HCT116 (cell line): ENCODE measurements at regions not wholly inside any gene's neighbourhood (a gene's known extent, or its start where the extent isn't known, plus 50 kb on each side); places are given as distances from the start of the nearest gene placed in this dataset.

ENCODE experiments used
- ATAC-seq: fragments of 200-7000 bp; cut with Tn5 transposase; 2 replicates; pipeline ENCODE4 v1.9.1; 2020; ENCODE audit warnings: mild to moderate bottlenecking, moderate library complexity
- BruUV-seq: library from RNA; stranded (reverse); fragments of 400-500 nt; replicated peaks from 2 replicates; lab custom pipeline; 2021; lab: Mats Ljungman, UMichigan
- CTCF ChIA-PET: fragments of 300-600 bp; sonication (Branson Sonifier 250); formaldehyde crosslinking; loops from one replicate; lab custom pipeline; 2021; ENCODE audit warnings: antibody characterized with exemption; lab: Charles Lee
- POLR2A ChIA-PET: fragments of 300-600, 350-600 bp; sonication (Branson Sonifier 250); formaldehyde crosslinking; loops from one replicate; lab custom pipeline; 2021; ENCODE audit warnings: antibody characterized with exemption; lab: Charles Lee
- RAD21 ChIA-PET, 2 experiments: fragments of 300-600 bp; sonication (Branson Sonifier 250); formaldehyde crosslinking; loops; one replicate each; lab custom pipeline; 2023; ENCODE audit warnings: low total read pairs in 2 of 2; ENCODE audit not compliant: uncharacterized antibody in 2 of 2, unreplicated experiment in 2 of 2, low non-redundant PET in 1 of 2; lab: Charles Lee
- DNase-seq: peaks from one replicate; pipeline ENCODE4 v3.0.0-alpha.2; 2010; ENCODE audit warnings: low read depth, low spot score
- H2AFZ ChIP-seq: fragments of 200-600 bp; shearing (Covaris generic), sonication (generic); 2 replicates; pipeline ENCODE4 v1.6.1; 2017; ENCODE audit warnings: low read depth, mixed run types, mixed read lengths, antibody characterized with exemption, low read length; ENCODE audit not compliant: poor library complexity, severe bottlenecking
- H3K27ac ChIP-seq: 2 replicates; pipeline ENCODE4 v1.5.1; 2012; ENCODE audit warnings: low read depth, low read length
- H3K27me3 ChIP-seq: fragments of 200-600 bp; sonication (generic); 2 replicates; pipeline ENCODE4 v1.6.1; 2016; ENCODE audit warnings: mixed run types, low read length, mixed read lengths; ENCODE audit not compliant: insufficient read depth
- H3K36me3 ChIP-seq, 2 experiments: fragments of 200-500 bp in 1 of 2; fragments of 200-600 bp in 1 of 2; sonication (Bioruptor generic) in 1 of 2; sonication (generic) in 1 of 2; 2 replicates each; pipeline versions ENCODE4 v1.5.1 to v1.6.1; 2014 to 2016; ENCODE audit warnings: low read length in 2 of 2, inconsistent platforms in 1 of 2, mixed read lengths in 1 of 2, mixed run types in 1 of 2; ENCODE audit not compliant: insufficient read depth in 2 of 2, control insufficient read depth in 1 of 2
- H3K4me1 ChIP-seq, 2 experiments: fragments of 200-600 bp in 1 of 2; sonication (generic) in 1 of 2; 2 replicates each; pipeline versions ENCODE4 v1.5.1 to v1.6.1; 2012 to 2017; ENCODE audit warnings: low read length in 2 of 2, inconsistent platforms in 1 of 2, mild to moderate bottlenecking in 1 of 2, mixed read lengths in 1 of 2, mixed run types in 1 of 2, moderate library complexity in 1 of 2; ENCODE audit not compliant: insufficient read depth in 2 of 2, control insufficient read depth in 1 of 2
- H3K4me2 ChIP-seq: fragments of 200-600 bp; sonication (generic); 2 replicates; pipeline ENCODE4 v1.6.1; 2017; ENCODE audit warnings: mixed run types, low read length, mixed read lengths
- H3K4me3 ChIP-seq, 2 experiments: fragments of 200-600 bp in 1 of 2; sonication (generic) in 1 of 2; replicated peaks in 1 of 2; 2 replicates each; pipeline ENCODE4 v1.5.1; 2011 to 2016; ENCODE audit warnings: low read length in 2 of 2, control low read depth in 1 of 2, low read depth in 1 of 2, mild to moderate bottlenecking in 1 of 2, mixed read lengths in 1 of 2, mixed run types in 1 of 2
- H3K79me2 ChIP-seq: fragments of 200-600 bp; sonication (generic); 2 replicates; pipeline ENCODE4 v1.6.1; 2017; ENCODE audit warnings: mild to moderate bottlenecking, mixed run types, low read length, moderate library complexity, mixed read lengths; ENCODE audit not compliant: insufficient read depth
- H3K9ac ChIP-seq: fragments of 200-600 bp; sonication (generic); 2 replicates; pipeline ENCODE4 v1.6.1; 2016; ENCODE audit warnings: low read length, mixed read lengths
- H3K9me2 ChIP-seq: fragments of 200-600 bp; sonication (generic), shearing (Covaris generic); 2 replicates; pipeline ENCODE4 v1.6.1; 2017; ENCODE audit warnings: mixed run types, mild to moderate bottlenecking, moderate library complexity; ENCODE audit not compliant: insufficient read depth
- H3K9me3 ChIP-seq, 2 experiments: fragments of 200-500 bp in 1 of 2; fragments of 200-600 bp in 1 of 2; sonication (Bioruptor generic) in 1 of 2; sonication (generic) in 1 of 2; 2 replicates each; pipeline ENCODE4 v1.6.1; 2014 to 2017; ENCODE audit warnings: low read length in 2 of 2, mixed read lengths in 2 of 2, inconsistent platforms in 1 of 2, low read depth in 1 of 2, mild to moderate bottlenecking in 1 of 2, mixed run types in 1 of 2, moderate library complexity in 1 of 2; ENCODE audit not compliant: control insufficient read depth in 1 of 2, insufficient read depth in 1 of 2
- H4K20me1 ChIP-seq: fragments of 200-600 bp; sonication (generic), shearing (Covaris generic); 2 replicates; pipeline ENCODE4 v1.6.1; 2017; ENCODE audit warnings: mixed run types, mild to moderate bottlenecking, moderate library complexity; ENCODE audit not compliant: insufficient read depth
- CBX3 ChIP-seq: IDR thresholded peaks from 2 replicates; pipeline ENCODE4 v1.6.1; 2012; ENCODE audit warnings: low read depth
- EGR1 ChIP-seq: IDR thresholded peaks from 2 replicates; pipeline ENCODE4 v1.6.1; 2012; ENCODE audit warnings: low read depth
- ELF1 ChIP-seq: IDR thresholded peaks from 2 replicates; pipeline ENCODE4 v1.6.1; 2012; ENCODE audit warnings: low read depth, borderline replicate concordance
- EZH2 ChIP-seq: fragments of 200-600 bp; sonication (generic); IDR thresholded peaks from 2 replicates; pipeline ENCODE4 v1.6.1; 2017; ENCODE audit warnings: antibody characterized with exemption, mixed run types
- EZH2phosphoT487 ChIP-seq: fragments of 200-600 bp; IDR thresholded peaks from 2 replicates; pipeline ENCODE4 v1.6.1; 2018; ENCODE audit warnings: antibody characterized with exemption, borderline replicate concordance
- JUND ChIP-seq: IDR thresholded peaks from 2 replicates; pipeline ENCODE4 v1.6.1; 2012
- POLR2A ChIP-seq: IDR thresholded peaks from 2 replicates; pipeline ENCODE4 v1.7.0; 2011; ENCODE audit warnings: borderline replicate concordance; ENCODE audit not compliant: insufficient read depth, insufficient read length; ENCODE audit errors: extremely low read depth
- POLR2AphosphoS5 ChIP-seq: IDR thresholded peaks from 2 replicates; pipeline ENCODE4 v1.6.1; 2011; ENCODE audit warnings: mild to moderate bottlenecking, low read depth, low read length, moderate library complexity
- YY1 ChIP-seq: IDR thresholded peaks from 2 replicates; pipeline ENCODE4 v1.6.1; 2011; ENCODE audit warnings: low read length, low read depth, moderate library complexity, mild to moderate bottlenecking; ENCODE audit not compliant: insufficient replicate concordance; ENCODE audit errors: extremely low read depth
- ZFX ChIP-seq: fragments of 450-650 bp; IDR thresholded peaks from 2 replicates; pipeline ENCODE4 v1.6.1; 2017
- intact Hi-C: fragments of 100-400 bp; cut with micrococcal nuclease; formaldehyde crosslinking; loops from 2 replicates; pipeline ENCODE4 v1.10.0; 2022
- TF ChIP-seq, protein P1 (sequence below): IDR thresholded peaks from 2 replicates; pipeline ENCODE4 v1.6.1; 2012; ENCODE audit warnings: low read depth
- TF ChIP-seq, protein P2 (sequence below): IDR thresholded peaks from 2 replicates; pipeline ENCODE4 v1.6.1; 2012

DNA sequence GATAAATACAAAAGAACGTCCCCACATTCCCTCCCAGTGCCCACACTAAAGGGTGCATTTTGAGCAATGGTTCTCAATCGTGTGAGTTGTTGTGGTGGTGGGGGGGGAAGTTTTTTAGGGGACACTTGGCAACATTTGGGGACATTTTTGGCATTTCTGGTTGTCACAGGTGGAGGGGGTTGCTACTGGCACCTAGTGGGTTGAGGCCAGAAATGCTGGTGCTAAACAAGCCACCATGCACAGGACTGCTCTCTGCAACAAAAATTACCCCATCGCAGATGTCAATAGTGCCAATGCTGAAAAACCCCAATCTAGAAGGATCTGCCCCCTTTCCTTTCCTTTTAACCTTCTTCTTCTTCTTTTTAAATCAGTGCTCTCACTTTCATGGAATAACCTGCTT, 453.3 kb downstream of the TSHZ3 start:
- ATAC-seq, result no peak

DNA sequence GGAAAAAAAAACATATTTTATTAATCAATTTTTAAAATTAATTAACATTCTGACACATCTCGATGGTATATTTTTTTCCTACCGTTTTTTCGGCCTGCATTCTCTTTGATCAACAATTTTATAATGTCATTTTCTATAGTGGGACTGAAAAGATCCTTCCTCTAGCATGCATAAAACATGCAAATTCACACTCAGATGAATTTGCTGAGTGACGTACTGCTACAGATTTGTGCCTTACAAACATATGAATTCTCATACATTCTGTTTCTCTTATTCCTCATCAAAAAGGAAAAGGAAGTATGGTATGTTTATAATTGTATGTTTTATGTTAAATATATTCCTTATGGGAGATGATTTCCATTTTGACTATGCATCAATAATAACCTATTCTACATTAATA, 458.2 kb downstream of the TSHZ3 start:
- no peak for DNase-seq
- peaks cover 4 to 48% of the 10 kb centered on the region in 2 experiments; a peak in 2 of 4 replicates for H3K9me3 ChIP-seq
- no peak for ATAC-seq
- no peaks in the 10 kb centered on the region for H3K79me2 ChIP-seq
- H3K36me3 ChIP-seq, result no peaks in the 10 kb centered on the region; a peak in 1 of 4 replicates
- ChIA-PET CTCF (no interaction called here), POLR2A (no interaction called here)
- no peak overlapping the region for H3K9ac ChIP-seq
- no peaks in the 10 kb centered on the region for H3K4me1 ChIP-seq
- H3K4me2 ChIP-seq, result no peak overlapping the region
- no peak overlapping the region for H3K4me3 ChIP-seq
- no peaks in the 10 kb centered on the region for H3K9me2 ChIP-seq
- H3K27me3 ChIP-seq, result no peaks in the 10 kb centered on the region
- no peak overlapping the region for H2AFZ ChIP-seq
- BruUV-seq, result no TSS peak
- H4K20me1 ChIP-seq, result no peaks in the 10 kb centered on the region
- TF ChIP-seq CBX3 (no peak), POLR2AphosphoS5 (no peak), YY1 (no peak), ELF1 (no peak), ZFX (no peak), EGR1 (no peak), JUND (no peak), POLR2A (no peak), EZH2 (no peak)
- TF ChIP-seq, protein P1, sequence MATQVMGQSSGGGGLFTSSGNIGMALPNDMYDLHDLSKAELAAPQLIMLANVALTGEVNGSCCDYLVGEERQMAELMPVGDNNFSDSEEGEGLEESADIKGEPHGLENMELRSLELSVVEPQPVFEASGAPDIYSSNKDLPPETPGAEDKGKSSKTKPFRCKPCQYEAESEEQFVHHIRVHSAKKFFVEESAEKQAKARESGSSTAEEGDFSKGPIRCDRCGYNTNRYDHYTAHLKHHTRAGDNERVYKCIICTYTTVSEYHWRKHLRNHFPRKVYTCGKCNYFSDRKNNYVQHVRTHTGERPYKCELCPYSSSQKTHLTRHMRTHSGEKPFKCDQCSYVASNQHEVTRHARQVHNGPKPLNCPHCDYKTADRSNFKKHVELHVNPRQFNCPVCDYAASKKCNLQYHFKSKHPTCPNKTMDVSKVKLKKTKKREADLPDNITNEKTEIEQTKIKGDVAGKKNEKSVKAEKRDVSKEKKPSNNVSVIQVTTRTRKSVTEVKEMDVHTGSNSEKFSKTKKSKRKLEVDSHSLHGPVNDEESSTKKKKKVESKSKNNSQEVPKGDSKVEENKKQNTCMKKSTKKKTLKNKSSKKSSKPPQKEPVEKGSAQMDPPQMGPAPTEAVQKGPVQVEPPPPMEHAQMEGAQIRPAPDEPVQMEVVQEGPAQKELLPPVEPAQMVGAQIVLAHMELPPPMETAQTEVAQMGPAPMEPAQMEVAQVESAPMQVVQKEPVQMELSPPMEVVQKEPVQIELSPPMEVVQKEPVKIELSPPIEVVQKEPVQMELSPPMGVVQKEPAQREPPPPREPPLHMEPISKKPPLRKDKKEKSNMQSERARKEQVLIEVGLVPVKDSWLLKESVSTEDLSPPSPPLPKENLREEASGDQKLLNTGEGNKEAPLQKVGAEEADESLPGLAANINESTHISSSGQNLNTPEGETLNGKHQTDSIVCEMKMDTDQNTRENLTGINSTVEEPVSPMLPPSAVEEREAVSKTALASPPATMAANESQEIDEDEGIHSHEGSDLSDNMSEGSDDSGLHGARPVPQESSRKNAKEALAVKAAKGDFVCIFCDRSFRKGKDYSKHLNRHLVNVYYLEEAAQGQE, result no peak
- TF ChIP-seq, protein P2, sequence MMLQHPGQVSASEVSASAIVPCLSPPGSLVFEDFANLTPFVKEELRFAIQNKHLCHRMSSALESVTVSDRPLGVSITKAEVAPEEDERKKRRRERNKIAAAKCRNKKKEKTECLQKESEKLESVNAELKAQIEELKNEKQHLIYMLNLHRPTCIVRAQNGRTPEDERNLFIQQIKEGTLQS, result no peak
- TF ChIP-seq, all 23 proteins: peak for 0
- RAD21 ChIA-PET, result no interaction called here
- intact Hi-C loops, result no loop called here
- no peak overlapping the region for H3K27ac ChIP-seq

More for the DNA sequence above, 453.3 kb downstream of the TSHZ3 start:
- no peaks in the 10 kb centered on the region for H3K4me1 ChIP-seq
- intact Hi-C loops, result no loop called here
- no peak overlapping the region for H3K9ac ChIP-seq
- TF ChIP-seq, protein P2, result no peak
- TF ChIP-seq CBX3 (no peak), EZH2phosphoT487 (no peak), EZH2 (no peak), EGR1 (no peak), ZFX (no peak), POLR2A (no peak), YY1 (no peak), POLR2AphosphoS5 (no peak)
- no peaks in the 10 kb centered on the region for H4K20me1 ChIP-seq
- BruUV-seq, result no TSS peak
- H3K9me3 ChIP-seq, result peaks cover 4 to 47% of the 10 kb centered on the region in 2 experiments; a peak in 2 of 4 replicates
- H2AFZ ChIP-seq, result no peak overlapping the region
- H3K27me3 ChIP-seq, result no peaks in the 10 kb centered on the region
- DNase-seq, result no peak
- ChIA-PET RAD21 (no interaction called here), CTCF (no interaction called here), POLR2A (no interaction called here)
- no peak overlapping the region for H3K27ac ChIP-seq
- H3K79me2 ChIP-seq, result no peaks in the 10 kb centered on the region
- H3K4me2 ChIP-seq, result no peak overlapping the region
- no peak overlapping the region for H3K4me3 ChIP-seq
- H3K9me2 ChIP-seq, result no peaks in the 10 kb centered on the region
- no peaks in the 10 kb centered on the region for H3K36me3 ChIP-seq
